Lower leg skin (tissue), 3 donors: ENCODE measurements at regions not wholly inside any gene's neighbourhood (a gene's known extent, or its start where the extent isn't known, plus 50 kb on each side); places are given as distances from the start of the nearest gene placed in this dataset.

ENCODE experiments used
- CTCF ChIP-seq, 3 donors: fragments of 450-650 bp; IDR thresholded peaks; one replicate each; pipeline ENCODE4 v1.5.1; 2016; ENCODE audit warnings: antibody characterized with exemption in 3 of 3, mild to moderate bottlenecking in 3 of 3, moderate library complexity in 2 of 3
- POLR2A ChIP-seq, 2 donors: fragments of 450-650 bp; IDR thresholded peaks; one replicate each; pipeline ENCODE4 v1.6.1; 2016 to 2017; ENCODE audit warnings: antibody characterized with exemption in 2 of 2, mild to moderate bottlenecking in 1 of 2, moderate library complexity in 1 of 2

- no peak for TF ChIP-seq CTCF (IDR thresholded peaks at IDR 0.05)
- TF ChIP-seq POLR2A (IDR thresholded peaks at IDR 0.05), result no peak
These were observed 78.8 kb upstream of the PRSS1 start for GRCh38 chr7:142670511-142670910.
